HL-60 (cell line): ENCODE measurements at regions not wholly inside any gene's neighbourhood (a gene's known extent, or its start where the extent isn't known, plus 50 kb on each side); places are given as distances from the start of the nearest gene placed in this dataset.

Experiments used
- DNase-seq, 2 experiments: peaks; one replicate each; pipeline ENCODE4 v3.0.0-alpha.2; 2010 to 2020; ENCODE audit warnings: low read depth in 1 of 2, low spot score in 1 of 2
- H3K27ac ChIP-seq: fragments of 250-450 bp; sonication (Bioruptor Pico); replicated peaks from 2 replicates; pipeline ENCODE4 v1.5.1; 2020; ENCODE audit warnings: mild to moderate bottlenecking, moderate library complexity
- H3K27me3 ChIP-seq: fragments of 250-450 bp; sonication (Bioruptor Pico); 2 replicates; pipeline ENCODE4 v1.5.1; 2021; ENCODE audit warnings: mild to moderate bottlenecking, moderate library complexity; ENCODE audit not compliant: insufficient read depth, poor library complexity, severe bottlenecking
- H3K4me3 ChIP-seq: replicated peaks from 2 replicates; pipeline ENCODE4 v1.5.1; 2011; ENCODE audit warnings: mild to moderate bottlenecking, control low read depth, low read length; ENCODE audit not compliant: insufficient read depth
- CTCF ChIP-seq: IDR thresholded peaks from one replicate; pipeline ENCODE4 v1.5.1; 2011; ENCODE audit warnings: low read length, control low read depth, inconsistent platforms; ENCODE audit not compliant: insufficient read depth
- GABPA ChIP-seq: IDR thresholded peaks from 2 replicates; pipeline ENCODE4 v1.6.1; 2012; ENCODE audit warnings: low read depth
- POLR2AphosphoS5 ChIP-seq: IDR thresholded peaks from 2 replicates; pipeline ENCODE4 v1.6.1; 2012; ENCODE audit warnings: low read depth
- REST ChIP-seq: IDR thresholded peaks from 2 replicates; pipeline ENCODE4 v1.6.1; 2012; ENCODE audit warnings: low read depth; ENCODE audit not compliant: insufficient replicate concordance
- SPI1 ChIP-seq: IDR thresholded peaks from 2 replicates; pipeline ENCODE4 v1.6.1; 2012; ENCODE audit warnings: low read depth, mild to moderate bottlenecking, borderline replicate concordance

- no peaks in the 10 kb centered on the region for H3K27me3 ChIP-seq
- H3K27ac ChIP-seq, result no peak overlapping the region
- no peak overlapping the region for H3K4me3 ChIP-seq
- TF ChIP-seq GABPA, result no peak
- TF ChIP-seq POLR2AphosphoS5, result no peak
- TF ChIP-seq REST, result no peak
- no peak for TF ChIP-seq SPI1
- TF ChIP-seq CTCF, result no peak
- DNase-seq, result no peak
Observed at GRCh38 chr18:71237641-71238040, 948.8 kb downstream of the SOCS6 start.

- Histone ChIP-seq H3K27ac (no peak overlapping the region), H3K4me3 (no peak overlapping the region), H3K27me3 (no peaks in the 10 kb centered on the region)
- TF ChIP-seq REST (no peak), GABPA (no peak), CTCF (no peak), POLR2AphosphoS5 (no peak), SPI1 (no peak)
- DNase-seq, result no peak
Observed at GRCh38 chr18:71233177-71233576, 944.3 kb downstream of the SOCS6 start.

- no peak for TF ChIP-seq GABPA
- no peak for TF ChIP-seq POLR2AphosphoS5
- no peak for TF ChIP-seq SPI1
- TF ChIP-seq CTCF, result no peak
- TF ChIP-seq REST, result no peak
- Histone ChIP-seq H3K4me3 (no peak overlapping the region), H3K27me3 (no peaks in the 10 kb centered on the region), H3K27ac (no peak overlapping the region)
- no peak for DNase-seq
Observed at GRCh38 chr18:71223486-71223885, 934.6 kb downstream of the SOCS6 start.
